CD4-positive, alpha-beta T cell treated with Interleukin-17A for 4 hours (primary cell): ENCODE measurements at regions not wholly inside any gene's neighbourhood (a gene's known extent, or its start where the extent isn't known, plus 50 kb on each side); places are given as distances from the start of the nearest gene placed in this dataset.
"Not testable (repeated sequence)": the region's sequence is repeated elsewhere in the genome, so short reads cannot be mapped to it uniquely, and the experiment has no call there.

Experiments used
- DNase-seq: peaks from one replicate; pipeline ENCODE4 v3.0.0-alpha.2; 2020; ENCODE audit warnings: mixed read lengths

- DNase-seq = no peak
These were observed 771.4 kb downstream of the TDRD15 start for GRCh38 chr2:21895200-21895599.

GRCh38 chr2:21908712-21909380 is 785.1 kb downstream of the TDRD15 start:
- not testable (repeated sequence) for DNase-seq

- no peak for DNase-seq
These were observed 787.2 kb downstream of the TDRD15 start for GRCh38 chr2:21910832-21911507.

- DNase-seq = no peak
These were observed 788.6 kb downstream of the TDRD15 start for GRCh38 chr2:21912405-21912804.

GRCh38 chr2:21915201-21915600 is 791.4 kb downstream of the TDRD15 start:
- DNase-seq = no peak

- no peak for DNase-seq
These were observed 793.3 kb downstream of the TDRD15 start for GRCh38 chr2:21916934-21917522.

- DNase-seq = no peak
These were observed 797.0 kb downstream of the TDRD15 start for GRCh38 chr2:21920721-21921120.

- no peak for DNase-seq
These were observed 801.0 kb downstream of the TDRD15 start for GRCh38 chr2:21924640-21925285.

- no peak for DNase-seq
These were observed 804.5 kb downstream of the TDRD15 start for GRCh38 chr2:21928292-21928691.

GRCh38 chr2:21930226-21930625 is 806.5 kb downstream of the TDRD15 start:
- no peak for DNase-seq

GRCh38 chr2:21939967-21940366 is 816.2 kb downstream of the TDRD15 start:
- no peak for DNase-seq

GRCh38 chr2:21944536-21944935 is 820.8 kb downstream of the TDRD15 start:
- no peak for DNase-seq

GRCh38 chr2:21945658-21946057 is 821.9 kb downstream of the TDRD15 start:
- DNase-seq = no peak

- no peak for DNase-seq
These were observed 823.3 kb downstream of the TDRD15 start for GRCh38 chr2:21947046-21947445.

GRCh38 chr2:21966139-21966538 is 842.4 kb downstream of the TDRD15 start:
- no peak for DNase-seq

- no peak for DNase-seq
These were observed 847.2 kb downstream of the TDRD15 start for GRCh38 chr2:21970971-21971370.

GRCh38 chr2:21972586-21972985 is 848.8 kb downstream of the TDRD15 start:
- no peak for DNase-seq

GRCh38 chr2:21981127-21981526 is 857.4 kb downstream of the TDRD15 start:
- DNase-seq = no peak

- no peak for DNase-seq
These were observed 869.2 kb downstream of the TDRD15 start for GRCh38 chr2:21993002-21993401.

GRCh38 chr2:21996339-21996738 is 872.6 kb downstream of the TDRD15 start:
- no peak for DNase-seq

- DNase-seq = no peak
These were observed 875.8 kb downstream of the TDRD15 start for GRCh38 chr2:21999522-21999921.

GRCh38 chr2:22002066-22002465 is 878.3 kb downstream of the TDRD15 start:
- no peak for DNase-seq

GRCh38 chr2:22003270-22003669 is 879.5 kb downstream of the TDRD15 start:
- DNase-seq = no peak

GRCh38 chr2:22011048-22011447 is 887.3 kb downstream of the TDRD15 start:
- DNase-seq = no peak
